ENCODE measurements at regions not wholly inside any gene's neighbourhood (a gene's known extent, or its start where the extent isn't known, plus 50 kb on each side); places are given as distances from the start of the nearest gene placed in this dataset.

GRCh38 chr15:70180186-70180875, 82.6 kb upstream of the TLE3 start:
- no peak overlapping the region for H3K27ac ChIP-seq (replicated peaks)

GRCh38 chr15:70179309-70179892, 81.7 kb upstream of the TLE3 start:
- Histone ChIP-seq H3K4me3 (replicated peaks; ENCODE audit: insufficient read depth, low read length) (no peak overlapping the region), H3K27ac (replicated peaks) (no peak overlapping the region), H3K27me3 (ENCODE audit: insufficient read depth, poor library complexity, severe bottlenecking) (no peaks in the 10 kb centered on the region)
- no peak for TF ChIP-seq GABPA (IDR thresholded peaks at IDR 0.05; ENCODE audit: low read depth)
- no peak for TF ChIP-seq CTCF (IDR thresholded peaks at IDR 0.05; ENCODE audit: insufficient read depth, low read length)
- TF ChIP-seq REST (IDR thresholded peaks at IDR 0.05; ENCODE audit: insufficient replicate concordance, low read depth), result no peak
- no peak for TF ChIP-seq SPI1 (IDR thresholded peaks at IDR 0.05; ENCODE audit: borderline replicate concordance, low read depth)
- DNase-seq (ENCODE audit: low read depth in 1 of 2, low spot score in 1 of 2), result no peak

More at GRCh38 chr15:70180186-70180875, 82.6 kb upstream of the TLE3 start:
- no peak overlapping the region for H3K4me3 ChIP-seq (replicated peaks; ENCODE audit: insufficient read depth, low read length)
- DNase-seq (ENCODE audit: low read depth in 1 of 2, low spot score in 1 of 2), result no peak
- no peak for TF ChIP-seq SPI1 (IDR thresholded peaks at IDR 0.05; ENCODE audit: borderline replicate concordance, low read depth)
- no peak for TF ChIP-seq POLR2AphosphoS5 (IDR thresholded peaks at IDR 0.05; ENCODE audit: low read depth)
- TF ChIP-seq REST (IDR thresholded peaks at IDR 0.05; ENCODE audit: insufficient replicate concordance, low read depth), result no peak
- no peak for TF ChIP-seq GABPA (IDR thresholded peaks at IDR 0.05; ENCODE audit: low read depth)
- TF ChIP-seq CTCF (IDR thresholded peaks at IDR 0.05; ENCODE audit: insufficient read depth, low read length), result no peak
- H3K27me3 ChIP-seq (ENCODE audit: insufficient read depth, poor library complexity, severe bottlenecking), result no peaks in the 10 kb centered on the region

- no peak for DNase-seq (ENCODE audit: low read depth in 1 of 2, low spot score in 1 of 2)
- H3K27me3 ChIP-seq (ENCODE audit: insufficient read depth, poor library complexity, severe bottlenecking), result no peaks in the 10 kb centered on the region
- H3K4me3 ChIP-seq (replicated peaks; ENCODE audit: insufficient read depth, low read length), result no peak overlapping the region
- no peak for TF ChIP-seq REST (IDR thresholded peaks at IDR 0.05; ENCODE audit: insufficient replicate concordance, low read depth)
- no peak for TF ChIP-seq CTCF (IDR thresholded peaks at IDR 0.05; ENCODE audit: insufficient read depth, low read length)
- no peak for TF ChIP-seq GABPA (IDR thresholded peaks at IDR 0.05; ENCODE audit: low read depth)
- no peak for TF ChIP-seq SPI1 (IDR thresholded peaks at IDR 0.05; ENCODE audit: borderline replicate concordance, low read depth)
- no peak for TF ChIP-seq POLR2AphosphoS5 (IDR thresholded peaks at IDR 0.05; ENCODE audit: low read depth)
- no peak overlapping the region for H3K27ac ChIP-seq (replicated peaks)
These were observed 80.8 kb upstream of the TLE3 start for GRCh38 chr15:70178335-70179084.
